ENCODE measurements at regions not wholly inside any gene's neighbourhood (a gene's known extent, or its start where the extent isn't known, plus 50 kb on each side); places are given as distances from the start of the nearest gene placed in this dataset.

DNA sequence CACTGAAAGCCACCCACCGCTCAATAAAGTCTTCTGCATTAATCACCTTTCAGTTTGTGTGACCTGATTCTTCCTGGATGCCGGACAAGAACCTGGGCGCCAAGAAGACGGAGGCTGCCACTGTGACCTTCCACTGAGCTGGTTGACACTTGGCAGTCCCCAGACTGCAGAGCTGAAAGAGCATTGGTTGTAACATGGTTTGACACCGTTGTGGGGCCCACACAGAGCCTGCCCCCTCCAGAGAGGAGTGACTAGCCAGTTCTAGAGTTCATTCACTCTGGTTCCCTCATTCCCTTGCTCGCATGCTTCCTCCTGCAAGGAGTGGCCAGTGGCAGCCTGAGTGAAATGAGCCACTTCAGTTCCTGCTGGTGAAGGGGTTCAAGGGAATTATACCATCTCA lies 86.2 kb upstream of the ANXA1 start:
- TF ChIP-seq POLR2A (IDR thresholded peaks at IDR 0.05; ENCODE audit: low read depth, low read length) (no peak), TAF1 (IDR thresholded peaks at IDR 0.05; ENCODE audit: borderline replicate concordance, low read depth, low read length) (no peak)
